ENCODE measurements at regions not wholly inside any gene's neighbourhood (a gene's known extent, or its start where the extent isn't known, plus 50 kb on each side); places are given as distances from the start of the nearest gene placed in this dataset.

DNA sequence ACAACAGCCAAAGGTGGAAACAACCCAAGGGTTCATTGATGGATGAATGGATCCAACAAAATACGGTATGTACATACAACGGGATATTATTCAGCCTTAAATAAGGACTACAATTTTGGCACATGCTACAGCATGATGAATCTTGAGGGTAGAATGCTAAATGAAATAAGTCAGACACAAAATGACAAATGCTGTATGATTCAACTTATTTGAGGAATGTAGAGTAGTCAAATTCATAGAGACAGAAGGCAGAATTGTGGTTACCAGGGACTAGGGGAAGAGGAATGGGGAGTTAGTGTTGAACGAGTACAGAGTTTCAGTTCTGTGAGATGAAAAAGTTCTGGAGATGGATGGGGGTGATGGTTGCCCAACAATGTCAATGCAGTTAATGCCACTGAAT lies 118.0 kb upstream of the PAXBP1 start:
- Mint-ChIP-seq H3K36me3 (ENCODE audit: low read depth) (no peaks in the 10 kb centered on the region), H3K27ac (no peak overlapping the region), H3K27me3 (ENCODE audit: low read depth) (peaks cover 7% of the 10 kb centered on the region), H3K4me3 (ENCODE audit: low read depth) (no peak overlapping the region), H3K9me3 (peaks cover 4% of the 10 kb centered on the region), H3K4me1 (ENCODE audit: low read depth) (no peaks in the 10 kb centered on the region)
- no peak for DNase-seq (ENCODE audit: low spot score)
- intact Hi-C loops (cut with micrococcal nuclease) = no loop called here

DNA sequence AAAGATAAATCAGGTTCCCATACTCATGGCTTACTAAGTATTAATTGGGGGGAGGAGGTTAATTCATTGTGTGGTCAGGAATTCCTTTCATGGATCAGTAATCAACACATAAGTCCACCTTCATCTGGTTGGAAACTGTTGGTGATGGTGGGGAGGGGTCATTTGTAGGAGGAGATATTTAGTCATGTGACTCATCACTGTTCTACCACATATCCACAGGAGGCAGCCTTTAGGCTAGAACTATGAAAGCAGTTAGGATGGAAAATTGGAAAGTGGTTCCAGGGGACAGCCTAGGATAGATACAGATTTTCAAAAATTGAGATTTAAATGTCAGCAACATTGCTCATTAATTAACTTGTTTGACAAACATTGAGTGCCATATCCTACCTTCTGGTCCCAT lies 122.8 kb upstream of the PAXBP1 start:
- Mint-ChIP-seq H3K4me1 (ENCODE audit: low read depth) (no peaks in the 10 kb centered on the region), H3K9me3 (peaks cover 10% of the 10 kb centered on the region), H3K27ac (no peak overlapping the region), H3K36me3 (ENCODE audit: low read depth) (no peaks in the 10 kb centered on the region), H3K27me3 (ENCODE audit: low read depth) (peaks cover 13% of the 10 kb centered on the region), H3K4me3 (ENCODE audit: low read depth) (no peak overlapping the region)
- no peak for DNase-seq (ENCODE audit: low spot score)
- intact Hi-C loops (cut with micrococcal nuclease) = no loop called here

DNA sequence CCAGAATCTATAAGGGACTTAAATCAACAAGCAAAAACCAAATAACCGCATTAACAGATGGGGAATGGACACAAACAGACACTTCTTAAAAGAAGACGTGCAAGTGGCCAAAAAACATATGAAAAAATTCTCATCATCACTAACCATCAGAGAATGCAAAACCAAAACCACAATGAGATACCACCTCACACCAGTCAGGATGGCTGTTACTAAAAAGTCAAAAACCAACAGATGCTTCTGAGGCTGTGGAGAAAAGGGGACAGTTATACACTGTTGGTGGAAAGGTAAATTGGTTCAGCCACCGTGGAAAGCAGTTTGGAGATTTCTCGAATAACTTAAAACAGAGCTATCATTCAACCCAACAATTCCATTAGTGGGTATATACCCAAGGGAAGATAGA lies 124.9 kb upstream of the OLIG2 start:
- Mint-ChIP-seq H3K4me1 (ENCODE audit: low read depth) (no peaks in the 10 kb centered on the region), H3K4me3 (ENCODE audit: low read depth) (no peak overlapping the region), H3K36me3 (ENCODE audit: low read depth) (no peaks in the 10 kb centered on the region), H3K27ac (no peak overlapping the region), H3K9me3 (no peaks in the 10 kb centered on the region), H3K27me3 (ENCODE audit: low read depth) (peaks cover 17% of the 10 kb centered on the region)
- no peak for DNase-seq (ENCODE audit: low spot score)
- intact Hi-C loops (cut with micrococcal nuclease) = no loop called here

DNA sequence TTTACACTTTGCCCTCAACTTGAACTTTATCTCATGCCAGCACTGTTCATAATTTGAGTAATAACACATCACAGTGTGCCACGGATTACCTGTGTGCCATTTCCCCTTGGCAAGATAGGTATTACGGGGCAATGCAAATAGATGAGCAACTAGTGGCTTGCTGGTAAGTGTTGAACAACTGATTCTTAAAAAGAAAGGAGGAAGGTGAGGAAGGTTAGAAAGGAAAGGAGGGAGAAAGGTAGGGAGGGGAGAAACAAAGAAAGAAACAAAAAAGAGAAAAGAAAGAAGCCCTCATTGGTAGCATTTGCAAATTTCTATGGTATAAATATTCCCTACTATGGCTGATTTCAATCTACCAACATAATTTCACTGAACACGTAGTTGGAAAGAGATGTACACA lies 118.2 kb upstream of the OLIG2 start:
- Mint-ChIP-seq H3K4me3 (ENCODE audit: low read depth) (no peak overlapping the region), H3K4me1 (ENCODE audit: low read depth) (no peaks in the 10 kb centered on the region), H3K9me3 (no peaks in the 10 kb centered on the region), H3K27ac (no peak overlapping the region), H3K36me3 (ENCODE audit: low read depth) (no peaks in the 10 kb centered on the region), H3K27me3 (ENCODE audit: low read depth) (peaks cover 25% of the 10 kb centered on the region)
- intact Hi-C loops (cut with micrococcal nuclease) = no loop called here
- no peak for DNase-seq (ENCODE audit: low spot score)

DNA sequence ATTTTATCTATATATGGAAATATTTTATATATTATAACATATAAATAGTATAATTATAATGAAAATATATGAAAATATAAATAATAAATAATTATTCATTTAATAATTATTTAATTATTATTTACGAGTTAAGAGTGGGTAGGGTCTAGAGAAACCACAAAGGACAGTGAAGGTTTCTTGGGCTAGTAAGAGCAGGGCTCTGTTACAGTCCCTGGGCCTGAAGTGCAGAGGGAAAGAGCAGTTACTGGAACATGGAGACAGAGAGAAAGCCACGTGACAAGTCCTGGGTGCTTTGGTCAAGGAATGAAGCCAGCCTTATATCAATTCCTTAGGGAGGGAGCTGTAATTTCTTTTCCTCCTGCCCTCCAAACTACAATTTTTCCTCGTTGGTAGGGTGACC lies 117.2 kb upstream of the OLIG2 start:
- Mint-ChIP-seq H3K36me3 (ENCODE audit: low read depth) (no peaks in the 10 kb centered on the region), H3K4me1 (ENCODE audit: low read depth) (no peaks in the 10 kb centered on the region), H3K27ac (no peak overlapping the region), H3K9me3 (no peaks in the 10 kb centered on the region), H3K4me3 (ENCODE audit: low read depth) (no peak overlapping the region), H3K27me3 (ENCODE audit: low read depth) (peaks cover 22% of the 10 kb centered on the region)
- DNase-seq (ENCODE audit: low spot score) = no peak
- intact Hi-C loops (cut with micrococcal nuclease) = no loop called here

DNA sequence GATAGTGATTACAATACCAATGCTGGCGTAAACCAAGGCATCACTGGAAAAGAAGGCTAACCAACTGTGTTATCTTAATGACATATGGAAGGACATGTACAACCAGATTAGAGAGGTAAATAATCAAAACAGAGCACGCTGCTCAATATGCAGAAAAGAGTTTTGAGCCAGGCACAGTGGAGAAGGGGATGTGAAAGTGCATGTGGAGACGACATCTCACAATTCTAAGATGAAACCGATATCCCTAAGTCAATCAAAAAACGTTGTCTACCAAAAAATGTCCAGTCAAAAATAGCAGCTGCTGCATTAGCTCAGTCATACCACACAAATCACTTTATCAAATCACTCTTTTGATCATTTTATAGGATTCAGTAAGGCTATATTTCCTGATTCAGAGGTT lies 116.3 kb upstream of the OLIG2 start:
- no peak overlapping the region for H3K4me3 Mint-ChIP-seq (ENCODE audit: low read depth)
- intact Hi-C loops (cut with micrococcal nuclease) = no loop called here
- no peaks in the 10 kb centered on the region for H3K9me3 Mint-ChIP-seq
- no peaks in the 10 kb centered on the region for H3K36me3 Mint-ChIP-seq (ENCODE audit: low read depth)
- H3K27me3 Mint-ChIP-seq (ENCODE audit: low read depth) = peaks cover 22% of the 10 kb centered on the region
- no peak for DNase-seq (ENCODE audit: low spot score)
- H3K4me1 Mint-ChIP-seq (ENCODE audit: low read depth) = peaks cover 7% of the 10 kb centered on the region
- H3K27ac Mint-ChIP-seq = no peak overlapping the region

DNA sequence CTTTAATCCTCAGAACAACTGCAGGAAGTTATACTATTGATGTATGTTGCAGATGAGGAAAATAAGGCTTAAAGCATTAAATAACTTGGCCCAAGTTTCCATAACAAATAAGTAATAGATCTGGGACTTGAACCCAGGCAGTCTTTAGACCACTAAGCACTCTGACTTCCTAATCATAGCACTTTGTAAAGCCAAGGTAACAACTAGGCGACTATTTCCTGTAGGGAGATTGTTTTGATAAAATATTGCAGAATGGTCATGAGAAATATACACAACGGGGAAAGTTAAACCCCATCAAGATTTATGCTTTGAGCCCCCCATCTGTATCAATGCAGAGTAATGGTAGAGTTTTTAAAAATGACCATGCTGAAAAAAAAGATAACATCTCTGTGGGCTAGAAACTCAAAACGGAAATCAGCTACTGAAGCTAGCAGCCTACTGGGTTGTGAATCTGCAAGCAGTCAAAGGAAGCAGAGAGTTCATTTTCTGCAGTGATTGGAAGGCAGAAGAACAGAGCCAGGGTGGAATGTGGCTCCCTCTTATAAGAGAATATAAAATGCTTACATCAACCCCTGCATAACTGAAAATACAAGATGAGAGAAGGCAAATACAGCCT lies 111.2 kb upstream of the OLIG2 start:
- H3K36me3 Mint-ChIP-seq (ENCODE audit: low read depth) = no peaks in the 10 kb centered on the region
- no peak for DNase-seq (ENCODE audit: low spot score)
- no peaks in the 10 kb centered on the region for H3K9me3 Mint-ChIP-seq
- H3K4me1 Mint-ChIP-seq (ENCODE audit: low read depth) = peaks cover 19% of the 10 kb centered on the region
- H3K27ac Mint-ChIP-seq = no peak overlapping the region
- intact Hi-C loops (cut with micrococcal nuclease) = loop anchor here (2.0 kb wide), 1 partner anchor 18 kb away; no protein-coding TSS in a partner anchor
- peaks cover 31% of the 10 kb centered on the region for H3K27me3 Mint-ChIP-seq (ENCODE audit: low read depth)
- H3K4me3 Mint-ChIP-seq (ENCODE audit: low read depth) = no peak overlapping the region

DNA sequence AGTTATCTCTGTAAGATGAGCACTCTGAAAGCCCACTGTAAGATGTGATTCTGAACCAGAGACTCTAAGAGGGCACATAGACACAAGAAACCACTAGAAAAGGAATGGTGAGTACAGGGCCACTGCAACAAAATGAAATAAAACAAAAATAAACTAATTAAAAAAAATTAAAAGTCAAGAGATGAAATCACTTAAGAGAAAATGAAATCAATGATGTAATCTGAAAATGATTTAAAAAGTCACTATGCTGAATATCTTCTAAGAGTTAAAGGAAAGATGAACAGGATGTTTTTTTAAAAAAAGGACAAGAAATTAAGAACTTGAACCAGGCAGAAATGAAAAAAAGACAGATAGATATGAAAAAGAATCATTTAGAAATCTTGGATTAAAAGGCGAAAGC lies 110.6 kb upstream of the OLIG2 start:
- DNase-seq (ENCODE audit: low spot score) = no peak
- H3K27ac Mint-ChIP-seq = no peak overlapping the region
- peaks cover 19% of the 10 kb centered on the region for H3K4me1 Mint-ChIP-seq (ENCODE audit: low read depth)
- H3K9me3 Mint-ChIP-seq = no peaks in the 10 kb centered on the region
- H3K27me3 Mint-ChIP-seq (ENCODE audit: low read depth) = peaks cover 27% of the 10 kb centered on the region
- intact Hi-C loops (cut with micrococcal nuclease) = loop anchor here (2.0 kb wide), 1 partner anchor 18 kb away; no protein-coding TSS in a partner anchor
- no peak overlapping the region for H3K4me3 Mint-ChIP-seq (ENCODE audit: low read depth)
- H3K36me3 Mint-ChIP-seq (ENCODE audit: low read depth) = no peaks in the 10 kb centered on the region

DNA sequence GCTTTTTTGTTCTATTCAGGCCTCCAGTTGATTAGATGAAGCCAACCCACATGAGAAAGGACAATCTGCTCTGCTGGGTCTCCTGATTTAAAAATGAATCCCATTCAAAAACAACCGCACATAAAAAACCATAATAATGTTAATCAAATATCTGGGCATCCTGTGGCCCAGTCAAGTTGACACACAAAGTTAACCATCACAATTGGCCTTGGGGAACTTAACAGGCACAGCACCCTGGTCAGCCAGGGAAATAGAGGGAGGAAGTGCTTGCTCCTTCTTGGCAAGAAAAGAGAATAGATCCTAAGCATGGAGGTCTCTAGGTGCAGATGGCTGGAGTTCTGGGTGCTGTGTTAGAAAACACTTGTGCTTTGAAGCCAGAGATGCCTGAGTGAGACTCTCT lies 109.6 kb upstream of the OLIG2 start:
- intact Hi-C loops (cut with micrococcal nuclease) = no loop called here
- H3K36me3 Mint-ChIP-seq (ENCODE audit: low read depth) = no peaks in the 10 kb centered on the region
- no peak for DNase-seq (ENCODE audit: low spot score)
- peaks cover 19% of the 10 kb centered on the region for H3K4me1 Mint-ChIP-seq (ENCODE audit: low read depth)
- H3K27ac Mint-ChIP-seq = no peak overlapping the region
- peaks cover 21% of the 10 kb centered on the region for H3K27me3 Mint-ChIP-seq (ENCODE audit: low read depth)
- no peak overlapping the region for H3K4me3 Mint-ChIP-seq (ENCODE audit: low read depth)
- no peaks in the 10 kb centered on the region for H3K9me3 Mint-ChIP-seq

DNA sequence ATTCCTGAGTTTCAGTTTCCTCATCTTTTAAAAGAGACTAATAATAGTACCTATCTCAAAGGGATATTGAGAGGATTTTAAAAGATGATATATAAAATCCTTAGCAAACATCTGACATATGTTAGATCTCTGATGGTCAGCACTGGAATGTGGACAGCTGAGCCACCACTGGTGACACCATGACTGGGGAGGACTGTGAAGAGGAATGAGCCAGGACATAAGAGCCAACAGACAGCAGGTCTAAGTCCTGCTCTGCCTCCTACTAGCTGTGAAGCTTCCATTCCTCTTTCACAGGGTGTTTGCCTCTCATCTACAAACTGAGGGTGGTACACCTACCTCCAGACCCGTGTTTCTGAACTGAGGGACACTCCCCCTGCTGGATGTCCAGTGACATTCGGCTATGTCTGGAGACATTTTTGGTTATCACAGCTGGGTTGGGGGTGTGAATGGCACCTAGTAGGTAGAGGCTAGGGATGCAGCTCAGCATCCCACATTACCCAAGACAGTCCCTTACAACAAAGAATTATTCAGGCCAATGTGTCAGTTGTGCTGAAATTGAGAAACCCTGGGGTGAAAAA lies 109.1 kb upstream of the OLIG2 start:
- intact Hi-C loops (cut with micrococcal nuclease) = no loop called here
- no peak for DNase-seq (ENCODE audit: low spot score)
- peaks cover under 1% of the 10 kb centered on the region for H3K9me3 Mint-ChIP-seq

DNA sequence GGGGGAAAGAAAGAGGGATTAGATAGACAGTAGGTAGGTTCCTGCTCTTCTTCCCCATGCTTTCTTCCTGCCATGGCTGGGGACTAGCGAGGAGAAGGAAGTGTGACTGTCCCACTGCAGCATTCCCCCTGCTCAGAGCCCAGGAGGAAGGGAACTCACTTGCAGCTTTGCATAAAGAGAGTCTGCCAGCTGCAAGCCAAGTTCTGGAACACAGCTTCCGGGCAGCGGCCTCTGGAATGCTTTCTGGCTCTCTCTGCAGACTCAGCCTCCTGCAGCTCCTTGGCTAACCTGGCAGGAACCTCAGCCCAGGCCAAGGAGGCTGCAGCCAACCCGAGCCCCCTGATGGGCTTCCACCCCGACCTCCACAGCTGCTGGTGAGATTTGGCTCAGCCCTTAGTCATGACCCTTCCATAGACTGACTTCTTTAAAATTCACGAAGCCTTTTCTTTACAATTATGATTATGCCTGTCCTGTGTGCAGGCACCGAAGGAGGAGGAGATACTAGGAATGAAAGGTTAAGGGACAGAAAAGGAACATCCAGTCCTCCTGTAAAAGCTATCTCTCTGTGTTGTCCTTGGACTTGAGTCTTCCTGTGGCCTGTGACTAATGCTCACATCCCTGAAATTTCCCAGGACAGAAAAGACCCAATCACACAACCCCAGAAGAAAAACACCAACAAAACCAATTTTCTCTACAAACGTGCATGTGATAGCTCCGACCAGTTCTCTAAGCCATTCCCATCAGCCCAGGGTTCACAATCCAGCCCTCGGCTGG lies 108.2 kb upstream of the OLIG2 start:
- H3K4me3 Mint-ChIP-seq (ENCODE audit: low read depth) = no peak overlapping the region
- intact Hi-C loops (cut with micrococcal nuclease) = no loop called here

More for the DNA sequence above, 109.1 kb upstream of the OLIG2 start:
- Mint-ChIP-seq H3K27me3 (ENCODE audit: low read depth) (peaks cover 16% of the 10 kb centered on the region), H3K36me3 (ENCODE audit: low read depth) (no peaks in the 10 kb centered on the region), H3K4me1 (ENCODE audit: low read depth) (peaks cover 19% of the 10 kb centered on the region), H3K27ac (no peak overlapping the region), H3K4me3 (ENCODE audit: low read depth) (no peak overlapping the region)

DNA sequence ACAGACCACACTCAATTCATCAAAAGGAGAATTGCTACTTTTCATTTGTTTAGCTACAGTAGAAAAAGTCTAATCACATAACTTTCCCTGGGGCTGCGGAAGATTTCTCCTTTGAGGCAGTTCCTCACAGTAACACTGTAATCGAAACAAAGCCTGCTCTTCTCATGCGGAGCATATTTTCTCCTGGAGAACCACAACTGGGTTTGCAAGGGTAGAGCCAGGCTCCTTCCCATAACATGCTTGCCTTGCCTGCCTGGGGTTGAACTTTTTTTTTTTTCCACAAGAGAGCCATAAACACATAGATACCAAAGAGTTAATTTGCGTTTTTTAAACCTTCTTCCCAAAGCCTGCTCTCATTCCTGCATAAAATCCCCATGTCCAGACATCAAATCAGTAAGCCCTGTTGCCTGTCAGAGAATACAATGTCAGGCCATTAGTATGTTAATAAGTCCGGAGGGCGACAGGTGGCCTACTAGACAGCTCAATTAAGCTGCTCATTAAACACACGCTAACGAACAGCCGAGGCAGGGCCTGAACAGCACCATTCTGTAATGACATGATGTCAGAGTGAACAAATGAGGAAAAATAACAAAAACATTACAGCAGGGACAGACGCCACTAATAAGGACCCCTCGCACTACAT lies 107.1 kb upstream of the OLIG2 start:
- Mint-ChIP-seq H3K4me3 (ENCODE audit: low read depth) (no peak overlapping the region), H3K27me3 (ENCODE audit: low read depth) (peaks cover 13% of the 10 kb centered on the region), H3K36me3 (ENCODE audit: low read depth) (no peaks in the 10 kb centered on the region), H3K9me3 (peaks cover 6% of the 10 kb centered on the region), H3K27ac (no peak overlapping the region), H3K4me1 (ENCODE audit: low read depth) (peaks cover 21% of the 10 kb centered on the region)
- intact Hi-C loops (cut with micrococcal nuclease) = no loop called here
- no peak for DNase-seq (ENCODE audit: low spot score)

More for the DNA sequence above, 108.2 kb upstream of the OLIG2 start:
- Mint-ChIP-seq H3K27ac (no peak overlapping the region), H3K36me3 (ENCODE audit: low read depth) (no peaks in the 10 kb centered on the region), H3K9me3 (peaks cover 6% of the 10 kb centered on the region), H3K27me3 (ENCODE audit: low read depth) (peaks cover 13% of the 10 kb centered on the region), H3K4me1 (ENCODE audit: low read depth) (peaks cover 21% of the 10 kb centered on the region)
- no peak for DNase-seq (ENCODE audit: low spot score)

DNA sequence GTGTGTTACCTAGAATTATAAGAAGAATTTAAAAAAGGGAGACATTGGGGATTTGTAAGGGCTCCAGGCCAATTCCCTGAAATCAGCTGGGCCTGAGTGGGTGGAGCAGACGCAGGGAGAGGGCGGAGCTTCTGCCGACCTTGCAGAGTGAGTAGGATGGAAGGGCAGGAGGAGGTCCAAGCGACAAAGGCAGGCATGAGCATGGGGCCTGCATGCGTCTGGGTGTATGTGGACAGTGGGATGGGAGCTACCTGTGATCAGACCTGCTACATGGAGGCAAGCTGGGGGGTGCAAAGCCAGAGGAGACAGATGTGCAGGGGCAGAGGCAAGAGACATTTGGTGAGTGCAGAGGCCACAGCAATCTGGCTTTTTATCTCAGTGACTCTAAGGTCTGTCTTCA lies 105.3 kb upstream of the OLIG2 start:
- Mint-ChIP-seq H3K27ac (no peak overlapping the region), H3K4me1 (ENCODE audit: low read depth) (peaks cover 5% of the 10 kb centered on the region), H3K4me3 (ENCODE audit: low read depth) (no peak overlapping the region), H3K9me3 (peaks cover 22% of the 10 kb centered on the region), H3K27me3 (ENCODE audit: low read depth) (peaks cover 15% of the 10 kb centered on the region), H3K36me3 (ENCODE audit: low read depth) (no peaks in the 10 kb centered on the region)
- intact Hi-C loops (cut with micrococcal nuclease) = no loop called here
- DNase-seq (ENCODE audit: low spot score) = no peak
